ENCODE measurements at regions not wholly inside any gene's neighbourhood (a gene's known extent, or its start where the extent isn't known, plus 50 kb on each side); places are given as distances from the start of the nearest gene placed in this dataset.
"Not testable (repeated sequence)": the region's sequence is repeated elsewhere in the genome, so short reads cannot be mapped to it uniquely, and the experiment has no call there.

DNA sequence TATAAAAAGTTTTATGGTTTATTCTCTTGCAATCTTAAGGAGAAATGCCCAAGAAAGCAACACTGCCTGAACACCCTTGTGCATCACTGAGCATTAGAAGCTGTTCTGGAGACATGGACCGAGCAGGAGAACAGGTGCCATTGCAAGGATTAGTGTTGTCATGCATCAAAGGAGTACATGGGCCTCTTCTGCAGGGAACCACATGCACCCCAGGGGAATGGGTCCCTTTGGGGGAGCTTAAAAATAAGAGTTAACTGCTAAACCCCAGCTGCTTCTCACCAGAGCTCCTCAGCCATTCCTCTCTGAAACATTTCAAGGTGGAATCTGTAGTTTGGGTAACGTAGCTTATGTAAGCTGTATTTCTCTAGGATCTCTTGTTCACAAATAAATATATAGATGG lies 353.0 kb upstream of the SLC7A11 start:
- DNase-seq (ENCODE audit: low read depth) = no peak
- TF ChIP-seq, protein P1, sequence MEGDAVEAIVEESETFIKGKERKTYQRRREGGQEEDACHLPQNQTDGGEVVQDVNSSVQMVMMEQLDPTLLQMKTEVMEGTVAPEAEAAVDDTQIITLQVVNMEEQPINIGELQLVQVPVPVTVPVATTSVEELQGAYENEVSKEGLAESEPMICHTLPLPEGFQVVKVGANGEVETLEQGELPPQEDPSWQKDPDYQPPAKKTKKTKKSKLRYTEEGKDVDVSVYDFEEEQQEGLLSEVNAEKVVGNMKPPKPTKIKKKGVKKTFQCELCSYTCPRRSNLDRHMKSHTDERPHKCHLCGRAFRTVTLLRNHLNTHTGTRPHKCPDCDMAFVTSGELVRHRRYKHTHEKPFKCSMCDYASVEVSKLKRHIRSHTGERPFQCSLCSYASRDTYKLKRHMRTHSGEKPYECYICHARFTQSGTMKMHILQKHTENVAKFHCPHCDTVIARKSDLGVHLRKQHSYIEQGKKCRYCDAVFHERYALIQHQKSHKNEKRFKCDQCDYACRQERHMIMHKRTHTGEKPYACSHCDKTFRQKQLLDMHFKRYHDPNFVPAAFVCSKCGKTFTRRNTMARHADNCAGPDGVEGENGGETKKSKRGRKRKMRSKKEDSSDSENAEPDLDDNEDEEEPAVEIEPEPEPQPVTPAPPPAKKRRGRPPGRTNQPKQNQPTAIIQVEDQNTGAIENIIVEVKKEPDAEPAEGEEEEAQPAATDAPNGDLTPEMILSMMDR (conservative IDR thresholded peaks at IDR 0.05; ENCODE audit: low read depth, low read length) = no peak
- no peak overlapping the region for H3K4me3 ChIP-seq (ENCODE audit: low read depth, low read length)

DNA sequence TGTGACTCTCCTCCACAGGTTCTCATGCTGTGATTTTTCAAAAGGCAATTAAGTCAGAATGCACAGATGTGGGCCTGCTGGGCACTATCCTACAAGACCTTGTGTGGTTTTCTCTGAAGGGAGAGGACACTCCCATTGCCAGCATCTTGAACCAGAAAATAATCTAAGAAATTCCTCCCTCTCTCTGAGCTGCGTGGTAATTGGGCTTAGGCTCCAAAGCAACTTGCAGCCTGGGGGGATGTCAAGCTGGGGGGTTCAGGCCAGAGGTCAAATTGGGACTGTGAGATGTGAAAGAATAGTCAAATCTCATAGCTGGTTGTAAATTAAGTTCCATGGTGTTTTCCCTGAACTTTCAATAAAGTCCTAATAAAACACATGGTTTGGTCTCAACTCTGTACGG lies 350.6 kb upstream of the SLC7A11 start:
- DNase-seq (ENCODE audit: low read depth) = no peak
- TF ChIP-seq, protein P1 (conservative IDR thresholded peaks at IDR 0.05; ENCODE audit: low read depth, low read length) = no peak
- H3K4me3 ChIP-seq (ENCODE audit: low read depth, low read length) = no peak overlapping the region

DNA sequence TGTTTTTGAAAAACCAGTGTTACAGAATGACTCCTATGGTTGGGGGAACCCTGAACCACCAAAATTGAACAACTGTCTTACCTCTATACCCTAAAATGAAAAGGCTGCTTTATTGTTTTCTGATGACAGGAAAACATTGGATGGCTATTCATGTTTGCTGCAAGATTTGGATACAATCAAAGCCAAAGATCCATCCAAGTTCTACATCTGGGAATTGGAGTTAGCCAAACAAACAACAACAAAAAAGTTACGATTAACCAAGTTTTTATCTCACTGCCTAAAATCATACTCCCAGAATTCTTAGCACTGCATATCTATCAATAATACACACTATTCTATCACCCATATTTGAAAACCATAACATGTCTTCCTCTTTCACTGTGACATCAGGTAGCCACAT lies 349.7 kb upstream of the SLC7A11 start:
- DNase-seq (ENCODE audit: low read depth) = no peak
- H3K4me3 ChIP-seq (ENCODE audit: low read depth, low read length) = no peak overlapping the region
- TF ChIP-seq, protein P1 (conservative IDR thresholded peaks at IDR 0.05; ENCODE audit: low read depth, low read length) = no peak

DNA sequence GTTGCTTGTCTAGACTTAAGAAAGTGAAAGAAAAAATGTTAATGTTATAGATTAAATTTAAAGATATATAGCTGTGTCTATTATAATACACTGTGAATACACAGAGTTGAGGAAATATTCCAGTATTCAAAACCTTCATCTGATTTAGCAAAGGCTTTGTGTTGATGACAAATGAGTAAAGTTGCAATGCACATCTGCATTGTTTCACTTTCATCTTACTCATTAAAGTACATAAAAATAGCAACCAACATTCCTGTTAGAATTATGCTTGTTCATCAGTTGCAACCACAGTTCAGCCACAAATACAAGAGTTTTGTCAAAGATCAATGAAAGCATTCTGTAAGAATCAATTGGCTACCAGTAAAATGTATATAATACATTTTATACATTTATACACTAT lies 346.4 kb upstream of the SLC7A11 start:
- TF ChIP-seq, protein P1 (conservative IDR thresholded peaks at IDR 0.05; ENCODE audit: low read depth, low read length) = no peak
- H3K4me3 ChIP-seq (ENCODE audit: low read depth, low read length) = no peak overlapping the region
- DNase-seq (ENCODE audit: low read depth) = peak; percentile 8

DNA sequence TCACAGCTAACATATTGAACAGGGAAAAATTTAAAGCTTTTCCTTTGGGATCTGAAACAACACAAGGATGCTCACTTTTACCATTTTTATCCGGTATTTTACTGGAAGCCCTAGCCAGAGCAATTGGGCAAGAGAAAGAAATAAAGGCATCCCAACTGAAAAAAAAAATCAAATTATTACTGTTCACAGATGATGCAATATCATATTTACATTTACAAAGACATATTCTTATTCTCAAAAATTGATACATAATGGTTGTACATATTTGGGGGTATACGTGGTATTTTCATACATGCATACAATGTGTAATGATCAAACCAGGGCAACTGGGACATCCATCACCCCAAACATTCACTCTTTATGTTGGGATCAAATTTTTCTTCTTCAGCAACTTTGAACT lies 337.0 kb upstream of the SLC7A11 start:
- no peak overlapping the region for H3K4me3 ChIP-seq (ENCODE audit: low read depth, low read length)
- no peak for DNase-seq (ENCODE audit: low read depth)
- TF ChIP-seq, protein P1 (conservative IDR thresholded peaks at IDR 0.05; ENCODE audit: low read depth, low read length) = no peak

DNA sequence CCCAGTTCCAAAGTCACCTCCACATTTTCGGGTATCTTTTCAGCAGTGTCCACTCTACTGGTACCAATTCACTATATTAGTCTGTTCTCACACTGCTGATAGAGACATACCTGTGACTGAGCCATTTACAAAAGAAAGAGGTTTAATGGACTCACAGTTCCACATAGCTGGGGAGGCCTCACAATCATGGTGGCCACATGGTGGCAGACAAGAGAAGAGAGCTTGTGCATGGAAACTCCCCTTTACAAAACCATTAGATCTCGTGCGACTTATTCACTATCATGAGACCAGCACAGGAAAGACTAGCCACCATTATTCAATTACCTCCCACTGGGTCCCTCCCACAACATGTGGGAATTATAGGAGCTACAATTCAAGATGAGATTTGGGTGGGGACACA lies 335.7 kb upstream of the SLC7A11 start:
- H3K4me3 ChIP-seq (ENCODE audit: low read depth, low read length) = not testable (repeated sequence)
- peak; percentile 53 for DNase-seq (ENCODE audit: low read depth)
- TF ChIP-seq, protein P1 (conservative IDR thresholded peaks at IDR 0.05; ENCODE audit: low read depth, low read length) = peak; percentile 48

DNA sequence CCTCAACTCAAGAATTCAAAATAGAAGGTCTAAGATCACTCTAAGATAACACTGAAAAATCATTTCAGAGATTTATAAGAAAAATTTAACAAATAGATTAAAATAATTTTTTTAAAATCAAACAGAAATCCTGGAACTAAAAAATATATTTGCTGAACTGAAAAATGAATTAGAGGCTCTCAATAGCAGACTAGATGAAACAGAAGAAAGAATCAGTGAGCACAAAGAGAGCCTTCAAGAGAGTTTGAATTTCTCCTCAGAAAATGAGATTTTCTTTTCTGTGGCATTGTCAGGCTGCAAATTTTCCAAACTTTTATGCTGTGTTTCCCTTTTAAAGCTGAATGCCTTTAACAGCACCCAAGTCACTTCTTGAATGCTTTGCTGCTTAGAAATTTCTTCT lies 335.0 kb upstream of the SLC7A11 start:
- H3K4me3 ChIP-seq (ENCODE audit: low read depth, low read length) = no peak overlapping the region
- TF ChIP-seq, protein P1 (conservative IDR thresholded peaks at IDR 0.05; ENCODE audit: low read depth, low read length) = no peak
- DNase-seq (ENCODE audit: low read depth) = no peak

Measured in choroid plexus epithelial cell (primary cell).